ENCODE measurements at regions not wholly inside any gene's neighbourhood (a gene's known extent, or its start where the extent isn't known, plus 50 kb on each side); places are given as distances from the start of the nearest gene placed in this dataset.

DNA sequence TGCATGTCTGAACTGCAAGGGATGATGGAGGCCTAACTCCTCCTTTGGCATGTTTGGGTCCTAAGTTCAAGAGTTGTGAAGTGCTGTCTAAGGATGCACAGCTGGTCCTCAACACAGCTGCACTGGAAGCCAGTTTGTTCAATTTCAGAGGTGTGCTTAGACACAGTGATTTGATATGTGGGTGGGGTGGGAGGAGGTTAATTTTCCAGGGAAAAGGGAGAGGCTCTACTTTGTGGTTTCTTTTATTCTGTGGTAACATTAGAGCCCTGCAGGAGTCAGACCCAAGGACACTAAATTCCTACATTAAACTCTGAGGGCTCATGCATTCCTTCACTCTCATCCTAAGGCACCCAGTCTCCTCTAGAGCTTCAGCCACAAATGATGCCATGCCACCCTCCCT lies 188.4 kb upstream of the MAST4 start:
- TF ChIP-seq, protein P1, sequence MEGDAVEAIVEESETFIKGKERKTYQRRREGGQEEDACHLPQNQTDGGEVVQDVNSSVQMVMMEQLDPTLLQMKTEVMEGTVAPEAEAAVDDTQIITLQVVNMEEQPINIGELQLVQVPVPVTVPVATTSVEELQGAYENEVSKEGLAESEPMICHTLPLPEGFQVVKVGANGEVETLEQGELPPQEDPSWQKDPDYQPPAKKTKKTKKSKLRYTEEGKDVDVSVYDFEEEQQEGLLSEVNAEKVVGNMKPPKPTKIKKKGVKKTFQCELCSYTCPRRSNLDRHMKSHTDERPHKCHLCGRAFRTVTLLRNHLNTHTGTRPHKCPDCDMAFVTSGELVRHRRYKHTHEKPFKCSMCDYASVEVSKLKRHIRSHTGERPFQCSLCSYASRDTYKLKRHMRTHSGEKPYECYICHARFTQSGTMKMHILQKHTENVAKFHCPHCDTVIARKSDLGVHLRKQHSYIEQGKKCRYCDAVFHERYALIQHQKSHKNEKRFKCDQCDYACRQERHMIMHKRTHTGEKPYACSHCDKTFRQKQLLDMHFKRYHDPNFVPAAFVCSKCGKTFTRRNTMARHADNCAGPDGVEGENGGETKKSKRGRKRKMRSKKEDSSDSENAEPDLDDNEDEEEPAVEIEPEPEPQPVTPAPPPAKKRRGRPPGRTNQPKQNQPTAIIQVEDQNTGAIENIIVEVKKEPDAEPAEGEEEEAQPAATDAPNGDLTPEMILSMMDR (IDR thresholded peaks at IDR 0.05; ENCODE audit: low read depth, low read length) = no peak
- no peak for TF ChIP-seq POLR2A (IDR thresholded peaks at IDR 0.05; ENCODE audit: extremely low read depth, insufficient read length)

Data from NB4 (cell line).